SU-DHL-6 (cell line): ENCODE measurements at regions not wholly inside any gene's neighbourhood (a gene's known extent, or its start where the extent isn't known, plus 50 kb on each side); places are given as distances from the start of the nearest gene placed in this dataset.

Experiments
- EZH2phosphoT487 ChIP-seq: fragments of 200-600 bp; sonication (generic), shearing (Covaris generic); conservative IDR thresholded peaks from 2 replicates; pipeline ENCODE4 v1.6.1; 2018; ENCODE audit warnings: mild to moderate bottlenecking, antibody characterized with exemption, low read length, moderate library complexity, mixed read lengths
- TF ChIP-seq, protein P1 (sequence below): fragments of 200-600 bp; sonication (generic); IDR thresholded peaks from one replicate; pipeline ENCODE4 v1.5.1; 2017; ENCODE audit warnings: antibody characterized with exemption, mild to moderate bottlenecking, low read length, moderate library complexity; ENCODE audit not compliant: insufficient read depth, poor library complexity, severe bottlenecking

DNA sequence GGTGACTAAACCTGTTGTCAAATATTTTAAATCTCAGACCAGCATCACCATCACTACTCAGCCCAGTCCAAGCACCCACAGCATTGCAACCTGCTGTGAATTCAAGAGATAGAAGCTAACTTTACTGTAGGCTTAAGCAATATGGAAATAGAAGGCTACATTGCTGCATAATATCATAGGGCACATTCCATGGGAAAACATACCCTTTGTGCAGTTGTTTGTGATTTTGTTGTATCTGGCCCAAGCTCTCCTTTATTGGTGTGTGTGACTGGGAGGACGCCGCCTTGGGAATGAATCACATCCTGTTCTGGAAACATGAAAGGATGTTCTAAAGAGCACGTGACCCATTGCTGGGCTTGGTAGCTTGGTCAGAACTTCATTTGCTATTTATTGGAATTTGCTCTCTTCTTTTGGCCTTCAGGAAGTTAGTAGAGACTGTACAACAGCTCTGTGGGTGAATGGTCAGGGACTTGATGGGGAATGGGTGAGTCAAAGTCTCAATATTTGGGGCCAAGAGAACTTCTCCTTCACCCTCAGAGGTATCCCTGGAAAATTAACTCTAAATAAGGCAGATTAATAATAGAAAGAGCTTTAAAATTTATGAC, 106.8 kb upstream of the SERPINE2 start:
- TF ChIP-seq, protein P1, sequence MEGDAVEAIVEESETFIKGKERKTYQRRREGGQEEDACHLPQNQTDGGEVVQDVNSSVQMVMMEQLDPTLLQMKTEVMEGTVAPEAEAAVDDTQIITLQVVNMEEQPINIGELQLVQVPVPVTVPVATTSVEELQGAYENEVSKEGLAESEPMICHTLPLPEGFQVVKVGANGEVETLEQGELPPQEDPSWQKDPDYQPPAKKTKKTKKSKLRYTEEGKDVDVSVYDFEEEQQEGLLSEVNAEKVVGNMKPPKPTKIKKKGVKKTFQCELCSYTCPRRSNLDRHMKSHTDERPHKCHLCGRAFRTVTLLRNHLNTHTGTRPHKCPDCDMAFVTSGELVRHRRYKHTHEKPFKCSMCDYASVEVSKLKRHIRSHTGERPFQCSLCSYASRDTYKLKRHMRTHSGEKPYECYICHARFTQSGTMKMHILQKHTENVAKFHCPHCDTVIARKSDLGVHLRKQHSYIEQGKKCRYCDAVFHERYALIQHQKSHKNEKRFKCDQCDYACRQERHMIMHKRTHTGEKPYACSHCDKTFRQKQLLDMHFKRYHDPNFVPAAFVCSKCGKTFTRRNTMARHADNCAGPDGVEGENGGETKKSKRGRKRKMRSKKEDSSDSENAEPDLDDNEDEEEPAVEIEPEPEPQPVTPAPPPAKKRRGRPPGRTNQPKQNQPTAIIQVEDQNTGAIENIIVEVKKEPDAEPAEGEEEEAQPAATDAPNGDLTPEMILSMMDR = no peak
- no peak for TF ChIP-seq EZH2phosphoT487
